Mesenchymal stem cell (in vitro differentiated cells and primary cell): ENCODE measurements at regions not wholly inside any gene's neighbourhood (a gene's known extent, or its start where the extent isn't known, plus 50 kb on each side); places are given as distances from the start of the nearest gene placed in this dataset.
"Not testable (repeated sequence)": the region's sequence is repeated elsewhere in the genome, so short reads cannot be mapped to it uniquely, and the experiment has no call there.

ENCODE experiments used
- DNase-seq: peaks from one replicate; pipeline ENCODE4 v3.0.0-alpha.2; 2013
- H2AFZ ChIP-seq: one replicate; pipeline ENCODE4 v1.6.1; 2013; ENCODE audit warnings: low read depth, mild to moderate bottlenecking, control low read depth, inconsistent platforms, low read length, moderate library complexity
- H2AK5ac ChIP-seq: 2 replicates; pipeline ENCODE4 v1.6.1; 2013; ENCODE audit warnings: low read length, moderate library complexity, mild to moderate bottlenecking, inconsistent platforms; ENCODE audit not compliant: severe bottlenecking
- H2BK120ac ChIP-seq: one replicate; pipeline ENCODE4 v1.6.1; 2013; ENCODE audit warnings: low read depth, mild to moderate bottlenecking, inconsistent platforms, low read length, moderate library complexity
- H2BK12ac ChIP-seq, 2 experiments: one replicate each; pipeline ENCODE4 v1.6.1; 2013; ENCODE audit warnings: inconsistent platforms in 2 of 2, low read length in 2 of 2, mild to moderate bottlenecking in 2 of 2, moderate library complexity in 2 of 2, control low read depth in 1 of 2
- H2BK15ac ChIP-seq: one replicate; pipeline ENCODE4 v1.6.1; 2013; ENCODE audit warnings: mild to moderate bottlenecking, low read depth, inconsistent platforms; ENCODE audit not compliant: poor library complexity, severe bottlenecking
- H2BK5ac ChIP-seq: 2 replicates; pipeline ENCODE4 v1.6.1; 2013; ENCODE audit warnings: low read depth, mild to moderate bottlenecking, low read length, control low read depth, inconsistent platforms; ENCODE audit not compliant: poor library complexity, severe bottlenecking
- H3K14ac ChIP-seq, 2 experiments: one replicate each; pipeline ENCODE4 v1.6.1; 2013; ENCODE audit warnings: inconsistent platforms in 2 of 2, low read length in 2 of 2, control low read depth in 1 of 2, mild to moderate bottlenecking in 1 of 2, moderate library complexity in 1 of 2
- H3K18ac ChIP-seq, 2 experiments: one replicate each; pipeline ENCODE4 v1.6.1; 2013; ENCODE audit warnings: inconsistent platforms in 2 of 2, low read length in 2 of 2, control low read depth in 1 of 2, low read depth in 1 of 2, mild to moderate bottlenecking in 1 of 2
- H3K23ac ChIP-seq, 2 experiments: one replicate each; pipeline ENCODE4 v1.6.1; 2013; ENCODE audit warnings: inconsistent platforms in 2 of 2, low read length in 2 of 2, mild to moderate bottlenecking in 2 of 2, moderate library complexity in 2 of 2, control low read depth in 1 of 2
- H3K27ac ChIP-seq: 2 replicates; pipeline ENCODE4 v1.5.1; 2013; ENCODE audit warnings: mild to moderate bottlenecking, moderate library complexity, low read length, control low read depth, inconsistent platforms; ENCODE audit not compliant: poor library complexity, severe bottlenecking
- H3K27me3 ChIP-seq, 2 experiments: 2 replicates each; pipeline versions ENCODE4 v1.6.1 to v1.7.0; 2013; ENCODE audit warnings: low read length in 2 of 2, mild to moderate bottlenecking in 2 of 2, moderate library complexity in 2 of 2, control low read depth in 1 of 2, inconsistent platforms in 1 of 2; ENCODE audit not compliant: control insufficient read depth in 1 of 2, insufficient read depth in 1 of 2
- H3K36me3 ChIP-seq, 2 experiments: 2 replicates each; pipeline versions ENCODE4 v1.6.1 to v1.7.0; 2013; ENCODE audit warnings: low read length in 2 of 2, control low read depth in 1 of 2, inconsistent platforms in 1 of 2, low read depth in 1 of 2, mild to moderate bottlenecking in 1 of 2; ENCODE audit not compliant: insufficient read depth in 2 of 2, control insufficient read depth in 1 of 2
- H3K4ac ChIP-seq, 2 experiments: one replicate each; pipeline ENCODE4 v1.6.1; 2013; ENCODE audit warnings: inconsistent platforms in 2 of 2, low read length in 2 of 2, mild to moderate bottlenecking in 2 of 2, moderate library complexity in 2 of 2, control low read depth in 1 of 2, low read depth in 1 of 2
- H3K4me1 ChIP-seq: 2 replicates; pipeline ENCODE4 v1.6.1; 2013; ENCODE audit warnings: low read depth, low read length, control low read depth; ENCODE audit not compliant: control insufficient read depth, insufficient read depth
- H3K4me2 ChIP-seq: 2 replicates; pipeline ENCODE4 v1.6.1; 2013; ENCODE audit warnings: low read length, mild to moderate bottlenecking, inconsistent platforms; ENCODE audit not compliant: poor library complexity, severe bottlenecking
- H3K4me3 ChIP-seq, 2 experiments: 2 replicates each; pipeline versions ENCODE4 v1.5.1 to v1.7.0; 2013; ENCODE audit warnings: low read length in 2 of 2, mild to moderate bottlenecking in 2 of 2, control low read depth in 1 of 2, low read depth in 1 of 2; ENCODE audit not compliant: insufficient read depth in 1 of 2
- H3K79me1 ChIP-seq: replicated peaks from 2 replicates; pipeline ENCODE4 v1.6.1; 2013; ENCODE audit warnings: mild to moderate bottlenecking, control low read depth, low read length, inconsistent platforms; ENCODE audit not compliant: poor library complexity, severe bottlenecking
- H3K9ac ChIP-seq: 2 replicates; pipeline ENCODE4 v1.7.0; 2013; ENCODE audit warnings: mild to moderate bottlenecking, low read length, moderate library complexity
- H3K9me3 ChIP-seq: 2 replicates; pipeline ENCODE4 v1.7.0; 2013; ENCODE audit warnings: mild to moderate bottlenecking, low read length; ENCODE audit not compliant: control insufficient read depth
- H4K8ac ChIP-seq: one replicate; pipeline ENCODE4 v1.6.1; 2013; ENCODE audit warnings: inconsistent platforms, mild to moderate bottlenecking, low read length, moderate library complexity
- H4K91ac ChIP-seq: one replicate; pipeline ENCODE4 v1.6.1; 2013; ENCODE audit warnings: mild to moderate bottlenecking, low read length, inconsistent platforms
- WGBS: methylation state at CpG from one replicate; pipeline ENCODE4 v1.1.7; 2013; ENCODE audit warnings: mixed read lengths; 5-methylcytosine and 5-hydroxymethylcytosine counted together

DNA sequence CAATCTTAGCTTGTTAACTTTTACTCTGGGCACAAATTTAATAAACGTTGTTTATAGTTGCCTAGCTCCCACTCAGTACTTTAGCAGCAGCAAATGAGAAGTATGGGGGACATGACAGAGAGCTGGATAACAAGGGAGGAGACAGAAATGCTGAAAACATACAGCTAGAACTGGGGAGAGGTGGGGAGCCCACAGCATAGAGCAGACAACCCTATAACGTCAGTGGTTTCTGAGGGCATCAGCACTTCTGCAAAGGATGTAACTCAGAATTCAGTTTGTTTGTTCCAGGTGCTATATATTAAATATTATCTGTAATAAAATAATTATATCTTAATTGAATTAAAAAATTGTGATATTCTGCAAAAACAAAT, 1098.7 kb upstream of the FANCL start:
- no peak overlapping the region for H3K23ac ChIP-seq
- H2AFZ ChIP-seq, result no peak overlapping the region
- no peak overlapping the region for H3K27ac ChIP-seq
- no peaks in the 10 kb centered on the region for H3K36me3 ChIP-seq
- no peak overlapping the region for H2BK5ac ChIP-seq
- no peak overlapping the region for H3K9ac ChIP-seq
- 100% methylated on average over 1 of the region's 2 CpGs for WGBS
- DNase-seq, result no peak
- no peak overlapping the region for H2BK120ac ChIP-seq
- H4K8ac ChIP-seq, result no peak overlapping the region
- H3K14ac ChIP-seq, result no peak overlapping the region
- H2AK5ac ChIP-seq, result no peak overlapping the region
- no peaks in the 10 kb centered on the region for H3K79me1 ChIP-seq
- H3K4me3 ChIP-seq, result no peak overlapping the region
- no peak overlapping the region for H4K91ac ChIP-seq
- no peaks in the 10 kb centered on the region for H3K4me1 ChIP-seq
- H3K18ac ChIP-seq, result no peak overlapping the region
- H2BK15ac ChIP-seq, result no peak overlapping the region
- H3K4me2 ChIP-seq, result no peak overlapping the region
- H3K27me3 ChIP-seq, result no peaks in the 10 kb centered on the region
- H2BK12ac ChIP-seq, result no peak overlapping the region
- no peak overlapping the region for H3K4ac ChIP-seq
- no peaks in the 10 kb centered on the region for H3K9me3 ChIP-seq

- Histone ChIP-seq H4K8ac (no peak overlapping the region), H3K23ac (no peak overlapping the region), H2BK12ac (no peak overlapping the region), H2BK120ac (no peak overlapping the region), H2BK5ac (no peak overlapping the region), H3K4me3 (no peak overlapping the region), H4K91ac (no peak overlapping the region), H3K4ac (no peak overlapping the region), H3K79me1 (no peaks in the 10 kb centered on the region), H3K27ac (no peak overlapping the region), H2AFZ (no peak overlapping the region), H3K18ac (no peak overlapping the region), H3K36me3 (no peaks in the 10 kb centered on the region), H2AK5ac (no peak overlapping the region), H2BK15ac (no peak overlapping the region), H3K4me2 (no peak overlapping the region), H3K4me1 (no peaks in the 10 kb centered on the region), H3K14ac (no peak overlapping the region), H3K27me3 (no peaks in the 10 kb centered on the region), H3K9me3 (no peaks in the 10 kb centered on the region), H3K9ac (no peak overlapping the region)
- WGBS, result 71% methylated on average over 8 of the region's 8 CpGs
- DNase-seq, result no peak
Observed at GRCh38 chr2:59339121-59339836, 1098.2 kb upstream of the FANCL start.

DNA sequence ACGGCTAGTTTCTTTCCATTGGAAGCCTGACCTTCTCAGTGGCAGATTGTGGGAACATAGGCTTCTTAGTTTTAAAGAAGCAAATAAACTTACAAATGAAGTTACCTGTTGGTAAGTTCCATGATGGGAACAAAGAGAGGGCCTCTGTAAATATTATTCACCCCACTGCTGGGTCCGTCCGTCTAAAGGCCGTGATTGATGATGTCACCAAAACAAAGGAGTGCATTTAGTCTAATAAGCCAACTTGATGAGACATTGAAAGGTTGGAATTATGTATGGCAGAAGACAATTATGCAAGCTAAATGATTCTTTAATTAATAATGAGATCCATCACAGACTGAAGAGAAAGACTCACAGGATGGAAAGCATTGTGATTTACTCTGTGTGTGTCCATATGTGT, 1091.9 kb upstream of the FANCL start:
- Histone ChIP-seq H4K8ac (no peak overlapping the region), H3K4ac (no peak overlapping the region), H3K14ac (no peak overlapping the region), H2AK5ac (no peak overlapping the region), H3K79me1 (no peaks in the 10 kb centered on the region), H3K18ac (no peak overlapping the region), H4K91ac (no peak overlapping the region), H3K4me3 (no peak overlapping the region), H3K36me3 (no peaks in the 10 kb centered on the region), H2BK120ac (no peak overlapping the region), H2BK5ac (no peak overlapping the region), H3K27ac (no peak overlapping the region), H3K9me3 (no peaks in the 10 kb centered on the region), H3K4me2 (no peak overlapping the region), H3K27me3 (no peaks in the 10 kb centered on the region), H3K4me1 (no peaks in the 10 kb centered on the region), H3K23ac (no peak overlapping the region), H2BK15ac (no peak overlapping the region), H2AFZ (no peak overlapping the region), H2BK12ac (no peak overlapping the region), H3K9ac (no peak overlapping the region)
- DNase-seq, result no peak
- WGBS, result 72% methylated on average over 3 of the region's 4 CpGs

GRCh38 chr2:59326581-59327365, 1085.6 kb upstream of the FANCL start:
- H3K4me2 ChIP-seq, H3K4me1 ChIP-seq, H3K4ac ChIP-seq, H3K79me1 ChIP-seq, H3K36me3 ChIP-seq, DNase-seq, H4K91ac ChIP-seq, H3K23ac ChIP-seq, H2BK15ac ChIP-seq, H3K27me3 ChIP-seq, H2AK5ac ChIP-seq, H3K27ac ChIP-seq, H3K9ac ChIP-seq, H2BK12ac ChIP-seq, H2BK5ac ChIP-seq, H2BK120ac ChIP-seq, H3K4me3 ChIP-seq, H4K8ac ChIP-seq, H2AFZ ChIP-seq, H3K18ac ChIP-seq, H3K14ac ChIP-seq, H3K9me3 ChIP-seq: not testable (repeated sequence)
- WGBS, result 84% methylated on average over 14 of the region's 14 CpGs
